ENCODE measurements at regions not wholly inside any gene's neighbourhood (a gene's known extent, or its start where the extent isn't known, plus 50 kb on each side); places are given as distances from the start of the nearest gene placed in this dataset.

DNA sequence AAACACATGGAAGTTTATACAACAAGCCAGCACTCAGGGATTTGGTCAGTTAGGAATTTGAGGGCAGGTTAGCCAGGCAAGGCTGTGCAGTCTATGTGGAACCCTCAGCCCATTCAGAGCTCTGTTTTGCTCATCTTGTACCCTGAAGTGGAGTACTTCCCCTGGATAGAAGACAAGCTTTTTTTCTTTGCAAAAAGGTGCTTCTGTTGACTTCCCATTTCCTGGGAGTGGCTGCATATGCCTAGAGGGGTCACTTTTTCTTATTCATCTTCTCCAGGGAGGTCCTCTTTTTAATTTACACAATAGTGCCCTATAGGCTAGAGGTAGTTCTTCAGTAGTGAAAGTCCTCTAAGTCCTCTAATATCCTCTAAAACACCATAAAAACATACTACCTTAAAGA is 225.0 kb upstream of the P2RY1 start:
- Histone ChIP-seq H3K27me3 (ENCODE audit: control insufficient read depth, insufficient read depth, low read length) (no peaks in the 10 kb centered on the region), H3K4me1 (ENCODE audit: control insufficient read depth, low read depth, low read length) (peaks cover 27% of the 10 kb centered on the region), H3K9ac (ENCODE audit: low read length) (peak overlapping the region; percentile 4), H3K9me3 (ENCODE audit: control insufficient read depth, low read depth, low read length) (no peaks in the 10 kb centered on the region), H3K27ac (ENCODE audit: low read length) (peak overlapping the region; percentile 29), H3K4me3 (ENCODE audit: low read length) (peak overlapping the region; percentile 19), H3K36me3 (ENCODE audit: control insufficient read depth, low read depth, low read length) (no peaks in the 10 kb centered on the region)

DNA sequence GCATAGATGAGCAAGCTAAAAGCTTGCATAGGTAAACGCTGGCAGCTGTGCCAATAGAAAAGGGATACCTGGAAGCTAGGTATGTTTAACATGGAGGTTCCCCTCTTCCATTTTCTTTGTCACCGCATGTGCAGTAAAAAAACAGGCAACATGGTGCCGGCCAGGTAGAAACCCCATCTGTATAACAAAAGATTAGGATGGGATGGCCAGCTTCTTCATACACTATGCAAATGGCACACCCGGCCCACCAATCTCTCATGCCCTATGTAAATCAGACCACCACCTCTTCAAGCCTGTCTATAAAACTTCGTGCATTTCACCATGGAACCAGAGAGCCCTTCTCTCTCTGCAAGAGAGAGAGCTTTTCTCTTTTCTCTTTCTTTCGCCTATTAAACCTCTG is 224.3 kb upstream of the P2RY1 start:
- H3K9ac ChIP-seq (ENCODE audit: low read length), result peak overlapping the region; percentile 4
- peaks cover 27% of the 10 kb centered on the region for H3K4me1 ChIP-seq (ENCODE audit: control insufficient read depth, low read depth, low read length)
- H3K4me3 ChIP-seq (ENCODE audit: low read length), result peak overlapping the region; percentile 19
- no peaks in the 10 kb centered on the region for H3K36me3 ChIP-seq (ENCODE audit: control insufficient read depth, low read depth, low read length)
- no peaks in the 10 kb centered on the region for H3K27me3 ChIP-seq (ENCODE audit: control insufficient read depth, insufficient read depth, low read length)
- H3K27ac ChIP-seq (ENCODE audit: low read length), result peak overlapping the region; percentile 29
- H3K9me3 ChIP-seq (ENCODE audit: control insufficient read depth, low read depth, low read length), result no peaks in the 10 kb centered on the region

DNA sequence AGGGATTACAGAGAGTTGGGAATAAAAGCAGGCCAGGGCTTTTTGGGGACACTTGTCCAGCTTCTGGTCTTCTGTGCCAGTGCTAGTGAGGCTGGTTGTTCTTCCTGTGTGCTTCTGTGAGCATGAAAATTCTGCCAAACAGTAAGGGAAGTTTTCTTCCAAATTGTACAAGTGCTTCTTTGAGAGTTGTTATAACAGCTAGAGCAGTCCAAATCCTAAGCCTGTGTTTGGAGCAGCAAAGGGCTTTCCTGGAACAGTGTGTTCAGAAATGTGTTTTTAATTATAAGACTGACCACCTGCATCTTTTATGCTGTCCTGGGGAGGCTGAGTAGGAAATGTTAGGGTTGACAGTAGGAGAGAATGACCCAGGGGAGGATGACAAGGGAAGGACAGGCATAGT is 223.0 kb upstream of the P2RY1 start:
- Histone ChIP-seq H3K36me3 (ENCODE audit: control insufficient read depth, low read depth, low read length) (no peaks in the 10 kb centered on the region), H3K4me1 (ENCODE audit: control insufficient read depth, low read depth, low read length) (peaks cover 27% of the 10 kb centered on the region), H3K27me3 (ENCODE audit: control insufficient read depth, insufficient read depth, low read length) (no peaks in the 10 kb centered on the region), H3K9me3 (ENCODE audit: control insufficient read depth, low read depth, low read length) (no peaks in the 10 kb centered on the region), H3K4me3 (ENCODE audit: low read length) (no peak overlapping the region), H3K9ac (ENCODE audit: low read length) (no peak overlapping the region), H3K27ac (ENCODE audit: low read length) (no peak overlapping the region)

DNA sequence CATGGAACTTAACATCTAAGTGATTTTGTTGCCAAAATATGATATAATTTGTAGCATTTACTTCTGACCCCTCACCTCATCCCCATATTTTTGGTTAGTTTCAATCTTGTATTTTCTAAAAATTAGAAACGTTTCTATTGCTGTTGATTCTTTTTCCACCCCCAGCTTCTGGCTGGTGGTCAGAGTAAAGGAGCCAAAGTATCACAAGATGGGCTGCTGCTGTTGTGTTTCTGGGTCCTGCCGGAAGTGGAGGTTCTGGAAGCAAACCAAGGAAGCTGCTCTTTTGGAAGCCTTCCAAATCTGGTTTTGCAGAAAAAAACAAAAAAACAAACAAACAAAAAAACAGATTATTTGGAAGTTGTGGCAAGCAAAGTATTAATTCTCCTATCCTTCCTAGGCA is 221.1 kb upstream of the P2RY1 start:
- Histone ChIP-seq H3K4me1 (ENCODE audit: control insufficient read depth, low read depth, low read length) (peaks cover 23% of the 10 kb centered on the region), H3K9me3 (ENCODE audit: control insufficient read depth, low read depth, low read length) (no peaks in the 10 kb centered on the region), H3K36me3 (ENCODE audit: control insufficient read depth, low read depth, low read length) (no peaks in the 10 kb centered on the region), H3K9ac (ENCODE audit: low read length) (no peak overlapping the region), H3K4me3 (ENCODE audit: low read length) (no peak overlapping the region), H3K27me3 (ENCODE audit: control insufficient read depth, insufficient read depth, low read length) (no peaks in the 10 kb centered on the region), H3K27ac (ENCODE audit: low read length) (no peak overlapping the region)

DNA sequence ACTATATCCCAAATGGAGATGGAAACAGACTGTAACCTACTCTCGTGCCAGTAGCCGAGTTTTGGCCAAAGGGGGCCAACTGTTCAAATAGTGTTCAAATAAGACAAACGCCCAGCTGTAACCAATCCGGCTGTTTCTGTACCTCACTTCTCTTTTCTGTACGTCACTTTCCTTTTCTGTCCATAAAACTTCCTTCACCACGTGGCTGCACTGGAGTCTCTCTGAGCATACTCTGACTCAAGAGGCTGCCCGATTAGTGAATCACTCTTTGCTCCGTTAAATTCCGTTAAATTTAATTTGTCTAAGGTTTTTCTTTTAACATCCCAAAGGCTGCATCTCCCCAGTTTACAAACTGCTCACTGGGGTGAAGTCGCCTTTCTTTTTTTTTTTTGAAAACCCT is 219.2 kb upstream of the P2RY1 start:
- H3K4me3 ChIP-seq (ENCODE audit: low read length), result no peak overlapping the region
- H3K9me3 ChIP-seq (ENCODE audit: control insufficient read depth, low read depth, low read length), result no peaks in the 10 kb centered on the region
- H3K9ac ChIP-seq (ENCODE audit: low read length), result no peak overlapping the region
- H3K4me1 ChIP-seq (ENCODE audit: control insufficient read depth, low read depth, low read length), result peaks cover 5% of the 10 kb centered on the region
- no peak overlapping the region for H3K27ac ChIP-seq (ENCODE audit: low read length)
- H3K27me3 ChIP-seq (ENCODE audit: control insufficient read depth, insufficient read depth, low read length), result no peaks in the 10 kb centered on the region
- no peaks in the 10 kb centered on the region for H3K36me3 ChIP-seq (ENCODE audit: control insufficient read depth, low read depth, low read length)

DNA sequence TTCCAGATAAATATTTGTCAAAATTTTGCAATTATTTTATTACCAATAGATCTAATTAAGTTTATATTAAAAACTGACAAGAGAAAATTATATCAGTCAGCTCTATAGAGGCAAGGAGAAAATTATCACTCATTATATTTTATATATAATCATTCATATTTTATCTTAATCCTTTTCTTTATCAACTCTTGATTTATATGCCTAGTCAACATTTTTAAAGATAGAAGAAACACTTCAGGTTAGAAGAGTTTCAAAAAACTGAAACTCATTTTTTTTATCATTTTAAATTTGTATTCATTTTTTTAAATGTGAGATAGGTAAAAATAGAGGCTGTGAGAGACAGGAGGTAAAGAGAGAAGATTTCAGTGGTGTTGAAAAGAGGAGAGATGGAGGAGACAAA is 217.3 kb upstream of the P2RY1 start:
- H3K4me3 ChIP-seq (ENCODE audit: low read length), result no peak overlapping the region
- H3K9ac ChIP-seq (ENCODE audit: low read length), result no peak overlapping the region
- no peaks in the 10 kb centered on the region for H3K9me3 ChIP-seq (ENCODE audit: control insufficient read depth, low read depth, low read length)
- H3K27ac ChIP-seq (ENCODE audit: low read length), result no peak overlapping the region
- H3K27me3 ChIP-seq (ENCODE audit: control insufficient read depth, insufficient read depth, low read length), result no peaks in the 10 kb centered on the region
- no peaks in the 10 kb centered on the region for H3K4me1 ChIP-seq (ENCODE audit: control insufficient read depth, low read depth, low read length)
- H3K36me3 ChIP-seq (ENCODE audit: control insufficient read depth, low read depth, low read length), result no peaks in the 10 kb centered on the region

DNA sequence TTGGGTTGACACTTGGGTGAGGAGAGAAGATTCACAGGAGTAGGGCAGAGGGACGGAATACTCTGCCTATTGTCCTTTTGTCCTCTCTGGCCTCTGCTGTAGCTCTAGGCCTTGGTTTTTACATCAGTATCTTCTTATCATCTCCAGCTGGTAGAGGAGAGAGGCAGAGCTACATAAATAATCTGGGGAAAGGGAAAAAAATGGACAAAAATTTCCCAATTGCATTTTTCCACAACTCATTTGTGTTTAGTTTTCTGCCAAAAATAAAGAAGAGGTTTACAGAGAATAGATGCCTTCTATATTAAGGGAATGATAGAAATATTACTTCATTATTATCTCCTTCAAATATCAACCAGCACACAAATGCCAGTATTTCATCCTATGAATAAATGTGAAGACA is 216.4 kb upstream of the P2RY1 start:
- H3K36me3 ChIP-seq (ENCODE audit: control insufficient read depth, low read depth, low read length), result no peaks in the 10 kb centered on the region
- H3K9ac ChIP-seq (ENCODE audit: low read length), result no peak overlapping the region
- no peaks in the 10 kb centered on the region for H3K9me3 ChIP-seq (ENCODE audit: control insufficient read depth, low read depth, low read length)
- no peak overlapping the region for H3K4me3 ChIP-seq (ENCODE audit: low read length)
- no peaks in the 10 kb centered on the region for H3K27me3 ChIP-seq (ENCODE audit: control insufficient read depth, insufficient read depth, low read length)
- no peak overlapping the region for H3K27ac ChIP-seq (ENCODE audit: low read length)
- H3K4me1 ChIP-seq (ENCODE audit: control insufficient read depth, low read depth, low read length), result no peaks in the 10 kb centered on the region

DNA sequence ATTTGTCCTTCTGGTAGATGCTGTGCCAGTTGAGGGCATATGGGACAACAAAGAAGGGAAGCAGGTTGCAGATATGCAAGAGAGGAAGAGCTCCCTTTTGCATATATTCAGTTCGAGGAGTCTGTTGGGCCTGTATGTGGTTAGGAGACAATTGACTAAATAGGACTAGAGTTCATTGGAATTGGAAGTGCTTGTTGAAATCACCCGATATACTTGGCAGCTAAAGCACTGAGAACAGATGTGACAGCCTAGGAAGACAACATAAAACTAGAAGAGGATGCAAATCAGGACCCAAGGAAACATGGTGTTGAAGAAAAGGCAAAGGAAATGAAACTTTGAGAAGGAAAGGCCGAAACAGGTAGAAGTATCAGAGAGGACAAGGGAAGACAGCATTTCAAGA is 215.2 kb upstream of the P2RY1 start:
- Histone ChIP-seq H3K4me3 (ENCODE audit: low read length) (no peak overlapping the region), H3K27ac (ENCODE audit: low read length) (no peak overlapping the region), H3K4me1 (ENCODE audit: control insufficient read depth, low read depth, low read length) (no peaks in the 10 kb centered on the region), H3K9me3 (ENCODE audit: control insufficient read depth, low read depth, low read length) (no peaks in the 10 kb centered on the region), H3K27me3 (ENCODE audit: control insufficient read depth, insufficient read depth, low read length) (no peaks in the 10 kb centered on the region), H3K9ac (ENCODE audit: low read length) (no peak overlapping the region), H3K36me3 (ENCODE audit: control insufficient read depth, low read depth, low read length) (no peaks in the 10 kb centered on the region)

DNA sequence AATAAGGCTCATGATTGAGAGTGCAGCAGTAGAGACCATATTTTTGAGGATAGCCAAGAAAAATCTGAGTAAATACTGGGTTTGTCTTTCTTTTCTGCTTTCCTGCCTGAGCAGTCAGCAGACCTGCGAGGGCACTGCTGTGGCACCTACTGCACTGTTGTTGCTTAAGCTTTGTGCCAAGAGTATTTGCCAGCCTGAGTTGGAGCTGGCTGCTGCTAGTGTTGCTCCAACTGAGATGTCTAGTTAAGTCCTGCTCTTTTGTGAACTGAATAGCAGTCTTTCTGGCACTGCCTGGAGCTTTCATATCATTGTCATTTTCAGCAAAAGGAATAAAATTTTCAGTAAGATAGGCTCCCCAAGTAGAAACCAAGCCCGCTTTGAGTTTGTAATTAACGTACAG is 214.5 kb upstream of the P2RY1 start:
- Histone ChIP-seq H3K36me3 (ENCODE audit: control insufficient read depth, low read depth, low read length) (no peaks in the 10 kb centered on the region), H3K27ac (ENCODE audit: low read length) (no peak overlapping the region), H3K4me1 (ENCODE audit: control insufficient read depth, low read depth, low read length) (no peaks in the 10 kb centered on the region), H3K9ac (ENCODE audit: low read length) (no peak overlapping the region), H3K27me3 (ENCODE audit: control insufficient read depth, insufficient read depth, low read length) (no peaks in the 10 kb centered on the region), H3K9me3 (ENCODE audit: control insufficient read depth, low read depth, low read length) (no peaks in the 10 kb centered on the region), H3K4me3 (ENCODE audit: low read length) (no peak overlapping the region)

DNA sequence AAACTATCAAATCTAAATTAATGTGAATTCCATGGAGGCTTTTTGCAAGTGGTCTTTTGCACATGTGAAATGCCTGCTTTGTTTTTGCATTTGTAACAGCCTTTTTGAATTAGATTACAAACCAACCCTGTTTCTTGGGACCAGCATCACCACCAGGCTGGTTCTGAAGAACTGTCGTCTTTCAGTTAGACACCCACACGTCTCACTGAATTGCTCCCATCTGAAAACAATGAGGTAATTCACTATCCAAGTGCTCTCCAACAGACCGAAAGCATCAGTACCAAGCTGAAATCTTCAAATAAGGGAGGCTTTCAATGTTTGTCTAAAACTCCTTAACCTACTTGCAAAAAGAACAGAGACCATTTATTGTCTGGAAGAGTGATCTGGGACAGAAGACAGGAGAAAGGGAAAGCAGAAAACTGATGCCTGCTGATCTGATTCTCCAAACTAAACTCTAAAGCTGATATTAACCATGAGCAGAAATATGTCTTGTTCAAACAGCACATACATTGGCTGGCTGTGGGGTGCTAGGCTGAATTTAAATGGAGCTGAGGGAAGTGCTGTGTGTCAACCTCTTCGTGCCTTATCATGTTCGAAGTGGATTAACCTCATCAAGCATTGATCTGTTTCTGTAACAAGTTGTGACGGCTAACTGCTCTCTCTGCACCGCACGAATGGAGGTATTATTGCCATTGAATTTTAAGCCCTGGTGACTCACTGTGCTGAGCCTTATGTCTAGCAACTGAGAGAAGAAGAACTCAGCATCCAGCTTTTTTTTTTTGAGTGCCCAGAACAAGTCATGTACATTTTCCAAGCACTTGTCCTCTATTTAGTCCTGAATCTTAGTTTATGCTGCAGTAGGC is 213.7 kb upstream of the P2RY1 start:
- Histone ChIP-seq H3K27ac (ENCODE audit: low read length) (no peak overlapping the region), H3K9me3 (ENCODE audit: control insufficient read depth, low read depth, low read length) (no peaks in the 10 kb centered on the region), H3K4me1 (ENCODE audit: control insufficient read depth, low read depth, low read length) (no peaks in the 10 kb centered on the region), H3K4me3 (ENCODE audit: low read length) (no peak overlapping the region), H3K36me3 (ENCODE audit: control insufficient read depth, low read depth, low read length) (no peaks in the 10 kb centered on the region), H3K27me3 (ENCODE audit: control insufficient read depth, insufficient read depth, low read length) (no peaks in the 10 kb centered on the region), H3K9ac (ENCODE audit: low read length) (no peak overlapping the region)

DNA sequence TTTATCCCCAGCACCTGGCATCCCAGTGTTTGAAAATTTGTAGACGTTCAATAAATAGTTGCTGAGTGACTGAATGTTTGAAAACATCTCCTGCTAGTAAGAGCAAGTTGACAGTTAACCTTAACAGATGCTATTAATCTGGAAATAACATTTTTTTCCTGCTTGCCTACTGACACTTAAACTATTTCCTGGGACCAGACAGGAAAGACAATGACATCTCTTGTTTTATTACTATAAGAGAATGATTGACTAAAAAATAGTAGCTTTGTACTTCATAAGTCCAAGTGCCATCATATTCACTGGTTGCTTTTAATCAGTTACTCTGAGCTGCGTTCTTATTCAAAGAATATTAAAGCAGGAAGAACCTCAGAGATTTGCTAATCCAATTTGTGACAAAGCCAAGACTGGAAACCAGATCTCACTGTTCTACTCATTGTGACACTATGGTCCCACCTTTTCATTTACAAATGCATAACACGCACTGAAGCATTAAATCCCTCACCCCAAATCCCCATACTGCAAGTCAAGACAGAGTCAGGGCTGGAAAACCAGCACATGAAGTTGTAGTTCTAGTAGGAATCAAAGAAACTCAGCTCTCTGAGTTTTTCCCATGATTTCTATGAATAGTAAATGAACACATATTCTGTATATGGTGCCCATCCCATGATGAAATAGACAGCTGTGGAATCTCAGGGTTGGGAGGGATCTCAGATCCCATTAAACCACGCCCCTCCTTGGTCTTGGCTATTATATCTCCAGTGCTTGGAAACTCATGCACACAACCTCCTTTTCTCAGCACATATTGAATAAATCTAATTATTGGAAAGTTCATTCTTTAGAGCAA is 212.7 kb upstream of the P2RY1 start:
- Histone ChIP-seq H3K4me3 (ENCODE audit: low read length) (no peak overlapping the region), H3K9ac (ENCODE audit: low read length) (no peak overlapping the region), H3K27ac (ENCODE audit: low read length) (no peak overlapping the region)

DNA sequence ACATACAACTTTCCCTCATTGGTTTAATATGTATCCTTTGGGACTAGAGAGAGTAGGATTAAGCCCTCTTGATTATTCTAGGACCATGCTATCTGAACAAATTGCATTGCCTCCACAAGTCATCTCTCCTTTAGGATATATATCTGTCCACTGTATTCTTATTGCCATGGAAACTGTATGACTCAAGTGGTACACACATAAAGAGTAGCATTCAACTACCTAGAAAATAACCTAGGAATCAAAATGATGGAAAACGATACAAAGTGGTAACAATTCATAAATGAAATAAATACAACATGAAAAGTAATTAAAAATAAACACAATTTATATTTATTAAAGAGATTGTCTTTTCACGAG is 212.1 kb upstream of the P2RY1 start:
- Histone ChIP-seq H3K27ac (ENCODE audit: low read length) (no peak overlapping the region), H3K36me3 (ENCODE audit: control insufficient read depth, low read depth, low read length) (no peaks in the 10 kb centered on the region), H3K4me3 (ENCODE audit: low read length) (no peak overlapping the region), H3K9ac (ENCODE audit: low read length) (no peak overlapping the region), H3K9me3 (ENCODE audit: control insufficient read depth, low read depth, low read length) (no peaks in the 10 kb centered on the region), H3K27me3 (ENCODE audit: control insufficient read depth, insufficient read depth, low read length) (no peaks in the 10 kb centered on the region), H3K4me1 (ENCODE audit: control insufficient read depth, low read depth, low read length) (no peaks in the 10 kb centered on the region)

More for the DNA sequence above, 212.7 kb upstream of the P2RY1 start:
- Histone ChIP-seq H3K27me3 (ENCODE audit: control insufficient read depth, insufficient read depth, low read length) (no peaks in the 10 kb centered on the region), H3K9me3 (ENCODE audit: control insufficient read depth, low read depth, low read length) (no peaks in the 10 kb centered on the region), H3K36me3 (ENCODE audit: control insufficient read depth, low read depth, low read length) (no peaks in the 10 kb centered on the region), H3K4me1 (ENCODE audit: control insufficient read depth, low read depth, low read length) (no peaks in the 10 kb centered on the region)
